ENCODE measurements at regions not wholly inside any gene's neighbourhood (a gene's known extent, or its start where the extent isn't known, plus 50 kb on each side); places are given as distances from the start of the nearest gene placed in this dataset.

DNA sequence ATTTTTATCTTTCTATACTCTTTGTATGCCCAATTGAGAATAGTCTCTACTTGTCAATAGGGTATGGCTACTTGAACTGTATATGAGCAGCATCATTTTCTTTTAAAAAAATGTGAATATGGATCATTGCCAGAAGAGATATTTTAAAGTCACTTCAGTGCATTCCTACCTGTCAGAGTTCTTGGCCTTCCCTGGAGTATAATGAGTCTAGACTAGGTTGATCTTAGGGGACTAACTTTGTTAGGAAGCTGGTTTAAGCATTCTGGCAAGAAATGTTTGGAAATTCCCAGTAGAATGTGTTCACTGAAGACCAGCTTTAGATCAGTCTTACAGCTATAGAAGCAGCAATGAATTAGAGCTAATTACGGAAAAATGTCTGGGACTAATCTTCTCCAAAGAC lies 178.2 kb downstream of the FAT4 start:
- TF ChIP-seq CTCF (IDR thresholded peaks at IDR 0.05) = no peak
- no peak for TF ChIP-seq EZH2 (IDR thresholded peaks at IDR 0.05; ENCODE audit: borderline replicate concordance, insufficient read depth, low read depth, low read length, poor library complexity, severe bottlenecking)

All from B cell (primary cell).